ENCODE measurements at regions not wholly inside any gene's neighbourhood (a gene's known extent, or its start where the extent isn't known, plus 50 kb on each side); places are given as distances from the start of the nearest gene placed in this dataset.

- DNase-seq (ENCODE audit: low read depth in 4 of 4, low spot score in 2 of 4), result no peak
These were observed 141.2 kb downstream of the CD8B2 start for GRCh38 chr2:106628377-106628776.

GRCh38 chr2:106629981-106630380 is 142.8 kb downstream of the CD8B2 start:
- DNase-seq (ENCODE audit: low read depth in 4 of 4, low spot score in 2 of 4), result no peak

GRCh38 chr2:106631281-106631680 is 144.1 kb downstream of the CD8B2 start:
- DNase-seq (ENCODE audit: low read depth in 4 of 4, low spot score in 2 of 4), result no peak

- DNase-seq (ENCODE audit: low read depth in 4 of 4, low spot score in 2 of 4), result peak in 1 of 4 donors; percentile 21
These were observed 150.9 kb downstream of the CD8B2 start for GRCh38 chr2:106638043-106638442.

- DNase-seq (ENCODE audit: low read depth in 4 of 4, low spot score in 2 of 4), result no peak
These were observed 151.4 kb downstream of the CD8B2 start for GRCh38 chr2:106638580-106638979.

GRCh38 chr2:106642679-106643078 is 155.5 kb downstream of the CD8B2 start:
- DNase-seq (ENCODE audit: low read depth in 4 of 4, low spot score in 2 of 4), result no peak

- DNase-seq (ENCODE audit: low read depth in 4 of 4, low spot score in 2 of 4), result no peak
These were observed 157.5 kb downstream of the CD8B2 start for GRCh38 chr2:106644623-106645022.

GRCh38 chr2:106646605-106647004 is 159.4 kb downstream of the CD8B2 start:
- no peak for DNase-seq (ENCODE audit: low read depth in 4 of 4, low spot score in 2 of 4)

GRCh38 chr2:106649306-106649705 is 162.1 kb downstream of the CD8B2 start:
- DNase-seq (ENCODE audit: low read depth in 4 of 4, low spot score in 2 of 4), result no peak

- DNase-seq (ENCODE audit: low read depth in 4 of 4, low spot score in 2 of 4), result no peak
These were observed 166.3 kb downstream of the CD8B2 start for GRCh38 chr2:106653465-106653864.

- no peak for DNase-seq (ENCODE audit: low read depth in 4 of 4, low spot score in 2 of 4)
These were observed 171.5 kb downstream of the CD8B2 start for GRCh38 chr2:106658616-106659015.

- no peak for DNase-seq (ENCODE audit: low read depth in 4 of 4, low spot score in 2 of 4)
These were observed 177.5 kb downstream of the CD8B2 start for GRCh38 chr2:106664669-106665068.

GRCh38 chr2:106667478-106668070 is 180.4 kb downstream of the CD8B2 start:
- DNase-seq (ENCODE audit: low read depth in 4 of 4, low spot score in 2 of 4), result no peak

GRCh38 chr2:106685180-106685897 is 198.2 kb downstream of the CD8B2 start:
- DNase-seq (ENCODE audit: low read depth in 4 of 4, low spot score in 2 of 4), result no peak

- no peak for DNase-seq (ENCODE audit: low read depth in 4 of 4, low spot score in 2 of 4)
These were observed 199.2 kb downstream of the ST6GAL2 start for GRCh38 chr2:106686814-106687213.

- no peak for DNase-seq (ENCODE audit: low read depth in 4 of 4, low spot score in 2 of 4)
These were observed 190.9 kb downstream of the ST6GAL2 start for GRCh38 chr2:106694964-106695470.

GRCh38 chr2:106695919-106696318 is 190.0 kb downstream of the ST6GAL2 start:
- no peak for DNase-seq (ENCODE audit: low read depth in 4 of 4, low spot score in 2 of 4)

GRCh38 chr2:106700616-106701015 is 185.4 kb downstream of the ST6GAL2 start:
- peak; percentile 18 to 69 (median 50) for DNase-seq (ENCODE audit: low read depth in 4 of 4, low spot score in 2 of 4)

GRCh38 chr2:106701203-106702022 is 184.6 kb downstream of the ST6GAL2 start:
- DNase-seq (ENCODE audit: low read depth in 4 of 4, low spot score in 2 of 4), result peak; percentile 55 to 83 (median 62)

- no peak for DNase-seq (ENCODE audit: low read depth in 4 of 4, low spot score in 2 of 4)
These were observed 182.8 kb downstream of the ST6GAL2 start for GRCh38 chr2:106703161-106703560.

- DNase-seq (ENCODE audit: low read depth in 4 of 4, low spot score in 2 of 4), result no peak
These were observed 181.2 kb downstream of the ST6GAL2 start for GRCh38 chr2:106704798-106705197.

Data from left renal cortex interstitium (tissue), 4 donors.